Lower lobe of right lung (tissue), 2 donors: ENCODE measurements at regions not wholly inside any gene's neighbourhood (a gene's known extent, or its start where the extent isn't known, plus 50 kb on each side); places are given as distances from the start of the nearest gene placed in this dataset.

Experiments
- ATAC-seq, 2 donors: fragments of 200-7000 bp; cut with Tn5 transposase; one replicate each; pipeline ENCODE4 v1.9.1; 2020 to 2022; ENCODE audit warnings: mild to moderate bottlenecking in 2 of 2, moderate library complexity in 2 of 2
- DNase-seq: peaks from one replicate; pipeline ENCODE4 v3.0.0-alpha.2; 2020
- H3K27ac ChIP-seq: fragments of 200-600 bp; one replicate; pipeline ENCODE4 v1.8.0; 2022
- H3K27me3 ChIP-seq: fragments of 200-600 bp; one replicate; pipeline ENCODE4 v1.8.0; 2022; ENCODE audit warnings: low read depth
- H3K36me3 ChIP-seq: fragments of 200-600 bp; one replicate; pipeline ENCODE4 v1.8.0; 2022; ENCODE audit warnings: mild to moderate bottlenecking
- H3K4me1 ChIP-seq: fragments of 200-600 bp; one replicate; pipeline ENCODE4 v1.8.0; 2022
- H3K4me3 ChIP-seq: fragments of 200-600 bp; one replicate; pipeline ENCODE4 v1.8.0; 2022; ENCODE audit warnings: mild to moderate bottlenecking
- H3K9me3 ChIP-seq: fragments of 200-600 bp; one replicate; pipeline ENCODE4 v1.8.0; 2022
- CTCF ChIP-seq: fragments of 200-600 bp; IDR thresholded peaks from one replicate; pipeline ENCODE4 v1.8.0; 2022; ENCODE audit warnings: antibody characterized with exemption, mild to moderate bottlenecking
- intact Hi-C: fragments of 100-400 bp; cut with DNase I; formaldehyde crosslinking; loops from one replicate; pipeline ENCODE4 v1.11.0; 2022
- donor health status: DM: no; HTN: yes; CAD: no; lungs with severe emphysema.

- Histone ChIP-seq H3K27ac (no peak overlapping the region), H3K4me3 (no peak overlapping the region), H3K4me1 (no peaks in the 10 kb centered on the region), H3K9me3 (no peaks in the 10 kb centered on the region), H3K27me3 (no peaks in the 10 kb centered on the region), H3K36me3 (no peaks in the 10 kb centered on the region)
- TF ChIP-seq CTCF = no peak
- ATAC-seq = no peak
- intact Hi-C loops = no loop called here
- DNase-seq = no peak
Observed at GRCh38 chr3:152628496-152628895, 206.4 kb upstream of the P2RY1 start.

GRCh38 chr3:152629363-152630122 is 205.4 kb upstream of the P2RY1 start:
- no peaks in the 10 kb centered on the region for H3K27me3 ChIP-seq
- intact Hi-C loops = no loop called here

GRCh38 chr3:152635389-152635788 is 199.5 kb upstream of the P2RY1 start:
- DNase-seq (no peak), ATAC-seq (no peak)

More at GRCh38 chr3:152629363-152630122, 205.4 kb upstream of the P2RY1 start:
- H3K4me1 ChIP-seq = no peaks in the 10 kb centered on the region
- DNase-seq = no peak
- H3K27ac ChIP-seq = no peak overlapping the region
- no peak overlapping the region for H3K4me3 ChIP-seq
- TF ChIP-seq CTCF = no peak
- H3K9me3 ChIP-seq = no peaks in the 10 kb centered on the region
- no peak for ATAC-seq
- H3K36me3 ChIP-seq = no peaks in the 10 kb centered on the region

GRCh38 chr3:152636651-152637050 is 198.3 kb upstream of the P2RY1 start:
- intact Hi-C loops = no loop called here
- Histone ChIP-seq H3K4me1 (no peaks in the 10 kb centered on the region), H3K27me3 (no peaks in the 10 kb centered on the region), H3K36me3 (no peaks in the 10 kb centered on the region), H3K9me3 (no peaks in the 10 kb centered on the region), H3K27ac (no peak overlapping the region), H3K4me3 (no peak overlapping the region)
- ATAC-seq = no peak
- DNase-seq = no peak
- TF ChIP-seq CTCF = no peak

More at GRCh38 chr3:152635389-152635788, 199.5 kb upstream of the P2RY1 start:
- intact Hi-C loops = no loop called here
- H3K9me3 ChIP-seq = no peaks in the 10 kb centered on the region
- no peak overlapping the region for H3K27ac ChIP-seq
- TF ChIP-seq CTCF = no peak
- H3K4me1 ChIP-seq = no peaks in the 10 kb centered on the region
- no peaks in the 10 kb centered on the region for H3K36me3 ChIP-seq
- H3K4me3 ChIP-seq = no peak overlapping the region
- H3K27me3 ChIP-seq = no peaks in the 10 kb centered on the region

- ATAC-seq = no peak
- H3K9me3 ChIP-seq = no peaks in the 10 kb centered on the region
- TF ChIP-seq CTCF = no peak
- H3K27ac ChIP-seq = no peak overlapping the region
- DNase-seq = no peak
- intact Hi-C loops = no loop called here
- H3K4me3 ChIP-seq = no peak overlapping the region
- no peaks in the 10 kb centered on the region for H3K4me1 ChIP-seq
- H3K36me3 ChIP-seq = no peaks in the 10 kb centered on the region
- H3K27me3 ChIP-seq = no peaks in the 10 kb centered on the region
Observed at GRCh38 chr3:152638214-152638613, 196.7 kb upstream of the P2RY1 start.
